Neural progenitor cell (in vitro differentiated cells): ENCODE measurements at regions not wholly inside any gene's neighbourhood (a gene's known extent, or its start where the extent isn't known, plus 50 kb on each side); places are given as distances from the start of the nearest gene placed in this dataset.

ENCODE experiments used
- EZH2 ChIP-seq: fragments of 200-600 bp; sonication (generic); IDR thresholded peaks from 2 replicates; pipeline ENCODE4 v1.6.1; 2017; ENCODE audit warnings: antibody characterized with exemption, mild to moderate bottlenecking, moderate library complexity
- TF ChIP-seq, protein P1 (sequence below): fragments of 200-600 bp; sonication (generic); IDR thresholded peaks from 2 replicates; pipeline ENCODE4 v1.5.1; 2017; ENCODE audit warnings: antibody characterized with exemption, mild to moderate bottlenecking

DNA sequence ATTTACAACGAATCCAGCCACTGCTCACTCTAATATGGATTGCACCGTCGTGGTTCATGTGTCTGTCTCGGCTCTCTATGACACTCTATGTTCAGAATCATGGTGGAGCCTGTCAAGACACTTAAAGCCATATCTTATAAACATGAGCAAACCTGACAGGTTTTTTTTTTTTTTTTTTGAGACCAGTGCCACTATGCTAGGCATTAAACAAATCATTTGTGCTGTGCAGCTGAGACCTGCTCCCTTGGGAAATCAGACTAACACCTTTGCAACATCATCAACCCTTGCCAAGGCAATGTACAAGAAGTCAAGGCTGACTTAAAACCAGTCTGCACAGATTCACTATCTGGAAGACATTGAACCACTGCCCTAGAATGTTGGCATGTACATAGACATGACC is 181.2 kb upstream of the ANK3 start:
- TF ChIP-seq, protein P1, sequence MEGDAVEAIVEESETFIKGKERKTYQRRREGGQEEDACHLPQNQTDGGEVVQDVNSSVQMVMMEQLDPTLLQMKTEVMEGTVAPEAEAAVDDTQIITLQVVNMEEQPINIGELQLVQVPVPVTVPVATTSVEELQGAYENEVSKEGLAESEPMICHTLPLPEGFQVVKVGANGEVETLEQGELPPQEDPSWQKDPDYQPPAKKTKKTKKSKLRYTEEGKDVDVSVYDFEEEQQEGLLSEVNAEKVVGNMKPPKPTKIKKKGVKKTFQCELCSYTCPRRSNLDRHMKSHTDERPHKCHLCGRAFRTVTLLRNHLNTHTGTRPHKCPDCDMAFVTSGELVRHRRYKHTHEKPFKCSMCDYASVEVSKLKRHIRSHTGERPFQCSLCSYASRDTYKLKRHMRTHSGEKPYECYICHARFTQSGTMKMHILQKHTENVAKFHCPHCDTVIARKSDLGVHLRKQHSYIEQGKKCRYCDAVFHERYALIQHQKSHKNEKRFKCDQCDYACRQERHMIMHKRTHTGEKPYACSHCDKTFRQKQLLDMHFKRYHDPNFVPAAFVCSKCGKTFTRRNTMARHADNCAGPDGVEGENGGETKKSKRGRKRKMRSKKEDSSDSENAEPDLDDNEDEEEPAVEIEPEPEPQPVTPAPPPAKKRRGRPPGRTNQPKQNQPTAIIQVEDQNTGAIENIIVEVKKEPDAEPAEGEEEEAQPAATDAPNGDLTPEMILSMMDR, result no peak
- TF ChIP-seq EZH2, result no peak
